SJCRH30 (cell line): ENCODE measurements at regions not wholly inside any gene's neighbourhood (a gene's known extent, or its start where the extent isn't known, plus 50 kb on each side); places are given as distances from the start of the nearest gene placed in this dataset.

Source experiments
- DNase-seq, 2 experiments: peaks; one replicate each; pipeline ENCODE4 v3.0.0-alpha.2; 2015 to 2020
- H3K27ac ChIP-seq: fragments of 250-450 bp; sonication (Bioruptor Pico); 2 replicates; pipeline ENCODE4 v1.5.1; 2020; ENCODE audit warnings: mild to moderate bottlenecking, moderate library complexity
- H3K27me3 ChIP-seq: fragments of 250-450 bp; sonication (Bioruptor Pico); 2 replicates; pipeline ENCODE4 v1.5.1; 2020; ENCODE audit warnings: mild to moderate bottlenecking, moderate library complexity
- H3K36me3 ChIP-seq: fragments of 250-450 bp; sonication (Bioruptor Pico); 2 replicates; pipeline ENCODE4 v1.5.1; 2020; ENCODE audit warnings: mild to moderate bottlenecking, moderate library complexity
- H3K4me1 ChIP-seq: fragments of 250-450 bp; sonication (Bioruptor Pico); 2 replicates; pipeline ENCODE4 v1.5.1; 2020; ENCODE audit warnings: mild to moderate bottlenecking, moderate library complexity
- H3K4me3 ChIP-seq: fragments of 250-450 bp; sonication (Bioruptor Pico); 2 replicates; pipeline ENCODE4 v1.5.1; 2020; ENCODE audit warnings: mild to moderate bottlenecking, moderate library complexity
- H3K9me3 ChIP-seq: fragments of 250-450 bp; sonication (Bioruptor Pico); replicated peaks from 2 replicates; pipeline ENCODE4 v1.5.1; 2020; ENCODE audit warnings: mild to moderate bottlenecking, moderate library complexity

GRCh38 chr2:2527148-2527547 lies 196.1 kb upstream of the MYT1L start:
- peaks cover 15% of the 10 kb centered on the region; the same call in 1 of the 2 replicates for H3K27me3 ChIP-seq
- peak in 1 of 2 experiments; percentile 5 for DNase-seq
- H3K4me1 ChIP-seq = no peaks in the 10 kb centered on the region
- H3K9me3 ChIP-seq = no peaks in the 10 kb centered on the region; the same call in 1 of the 2 replicates
- no peaks in the 10 kb centered on the region for H3K36me3 ChIP-seq
- H3K27ac ChIP-seq = no peak overlapping the region
- H3K4me3 ChIP-seq = no peak overlapping the region

GRCh38 chr2:2524348-2524941 lies 193.4 kb upstream of the MYT1L start:
- Histone ChIP-seq H3K36me3 (no peaks in the 10 kb centered on the region), H3K27ac (no peak overlapping the region), H3K27me3 (peaks cover 15% of the 10 kb centered on the region; the same call in 1 of the 2 replicates), H3K9me3 (no peaks in the 10 kb centered on the region; the same call in 1 of the 2 replicates), H3K4me1 (no peaks in the 10 kb centered on the region), H3K4me3 (no peak overlapping the region)
- peak in 1 of 2 experiments; percentile 33 for DNase-seq

GRCh38 chr2:2523461-2524347 lies 192.6 kb upstream of the MYT1L start:
- H3K4me1 ChIP-seq = no peaks in the 10 kb centered on the region
- no peak overlapping the region for H3K4me3 ChIP-seq
- no peaks in the 10 kb centered on the region; the same call in 1 of the 2 replicates for H3K9me3 ChIP-seq
- H3K36me3 ChIP-seq = no peaks in the 10 kb centered on the region
- no peak overlapping the region for H3K27ac ChIP-seq
- DNase-seq = no peak
- H3K27me3 ChIP-seq = peaks cover 18% of the 10 kb centered on the region; the same call in 1 of the 2 replicates

GRCh38 chr2:2520401-2520811 lies 189.3 kb upstream of the MYT1L start:
- no peaks in the 10 kb centered on the region for H3K36me3 ChIP-seq
- DNase-seq = no peak
- H3K27me3 ChIP-seq = peaks cover 30% of the 10 kb centered on the region
- H3K9me3 ChIP-seq = no peaks in the 10 kb centered on the region
- no peak overlapping the region for H3K27ac ChIP-seq
- H3K4me1 ChIP-seq = no peaks in the 10 kb centered on the region
- no peak overlapping the region for H3K4me3 ChIP-seq

- H3K27ac ChIP-seq = no peak overlapping the region
- no peak for DNase-seq
- no peaks in the 10 kb centered on the region for H3K36me3 ChIP-seq
- H3K9me3 ChIP-seq = no peaks in the 10 kb centered on the region
- no peaks in the 10 kb centered on the region for H3K4me1 ChIP-seq
- peaks cover 30% of the 10 kb centered on the region for H3K27me3 ChIP-seq
- H3K4me3 ChIP-seq = no peak overlapping the region
Observed at GRCh38 chr2:2519381-2519780, 188.3 kb upstream of the MYT1L start.

GRCh38 chr2:2517399-2517798 lies 186.3 kb upstream of the MYT1L start:
- Histone ChIP-seq H3K27me3 (peaks cover 17% of the 10 kb centered on the region), H3K27ac (no peak overlapping the region), H3K4me3 (no peak overlapping the region), H3K36me3 (no peaks in the 10 kb centered on the region), H3K4me1 (no peaks in the 10 kb centered on the region), H3K9me3 (no peaks in the 10 kb centered on the region)
- no peak for DNase-seq

- DNase-seq = no peak
- no peaks in the 10 kb centered on the region for H3K36me3 ChIP-seq
- H3K4me1 ChIP-seq = no peaks in the 10 kb centered on the region
- no peaks in the 10 kb centered on the region for H3K9me3 ChIP-seq
- peaks cover 24% of the 10 kb centered on the region for H3K27me3 ChIP-seq
- no peak overlapping the region for H3K27ac ChIP-seq
- H3K4me3 ChIP-seq = no peak overlapping the region
Observed at GRCh38 chr2:2516386-2516785, 185.3 kb upstream of the MYT1L start.

GRCh38 chr2:2512931-2513330 lies 181.9 kb upstream of the MYT1L start:
- no peak overlapping the region for H3K27ac ChIP-seq
- no peaks in the 10 kb centered on the region for H3K9me3 ChIP-seq
- H3K36me3 ChIP-seq = no peaks in the 10 kb centered on the region
- H3K4me3 ChIP-seq = no peak overlapping the region
- no peaks in the 10 kb centered on the region for H3K4me1 ChIP-seq
- H3K27me3 ChIP-seq = peaks cover 18% of the 10 kb centered on the region
- no peak for DNase-seq

- H3K36me3 ChIP-seq = no peaks in the 10 kb centered on the region
- no peaks in the 10 kb centered on the region for H3K4me1 ChIP-seq
- peaks cover 4% of the 10 kb centered on the region; the same call in 1 of the 2 replicates for H3K9me3 ChIP-seq
- peaks cover 12% of the 10 kb centered on the region for H3K27me3 ChIP-seq
- no peak for DNase-seq
- H3K27ac ChIP-seq = no peak overlapping the region
- H3K4me3 ChIP-seq = no peak overlapping the region
Observed at GRCh38 chr2:2507417-2507997, 176.4 kb upstream of the MYT1L start.

GRCh38 chr2:2506536-2506935 lies 175.5 kb upstream of the MYT1L start:
- Histone ChIP-seq H3K36me3 (no peaks in the 10 kb centered on the region), H3K4me3 (no peak overlapping the region), H3K27ac (no peak overlapping the region), H3K9me3 (peaks cover 4% of the 10 kb centered on the region; the same call in 1 of the 2 replicates), H3K27me3 (peaks cover 4% of the 10 kb centered on the region; the same call in 1 of the 2 replicates), H3K4me1 (no peaks in the 10 kb centered on the region)
- DNase-seq = no peak

- no peak for DNase-seq
- Histone ChIP-seq H3K4me3 (no peak overlapping the region), H3K27me3 (no peaks in the 10 kb centered on the region; the same call in 1 of the 2 replicates), H3K36me3 (no peaks in the 10 kb centered on the region), H3K9me3 (peaks cover 4% of the 10 kb centered on the region; the same call in 1 of the 2 replicates), H3K4me1 (no peaks in the 10 kb centered on the region), H3K27ac (no peak overlapping the region)
Observed at GRCh38 chr2:2505604-2506003, 174.5 kb upstream of the MYT1L start.

- DNase-seq = no peak
Observed at GRCh38 chr2:2503864-2504418, 172.9 kb upstream of the MYT1L start.

GRCh38 chr2:2502201-2502549 lies 171.1 kb upstream of the MYT1L start:
- Histone ChIP-seq H3K27me3 (no peaks in the 10 kb centered on the region; the same call in 1 of the 2 replicates), H3K27ac (no peak overlapping the region), H3K9me3 (peaks cover 4% of the 10 kb centered on the region; the same call in 1 of the 2 replicates), H3K36me3 (no peaks in the 10 kb centered on the region), H3K4me3 (no peak overlapping the region), H3K4me1 (no peaks in the 10 kb centered on the region)
- no peak for DNase-seq

More at GRCh38 chr2:2503864-2504418, 172.9 kb upstream of the MYT1L start:
- H3K4me1 ChIP-seq = no peaks in the 10 kb centered on the region
- H3K4me3 ChIP-seq = no peak overlapping the region
- H3K36me3 ChIP-seq = no peaks in the 10 kb centered on the region
- H3K9me3 ChIP-seq = peaks cover 4% of the 10 kb centered on the region; the same call in 1 of the 2 replicates
- H3K27me3 ChIP-seq = no peaks in the 10 kb centered on the region; the same call in 1 of the 2 replicates
- no peak overlapping the region for H3K27ac ChIP-seq

- H3K36me3 ChIP-seq = no peaks in the 10 kb centered on the region
- H3K27ac ChIP-seq = no peak overlapping the region
- H3K9me3 ChIP-seq = peaks cover 4% of the 10 kb centered on the region; the same call in 1 of the 2 replicates
- no peaks in the 10 kb centered on the region; the same call in 1 of the 2 replicates for H3K27me3 ChIP-seq
- no peak overlapping the region for H3K4me3 ChIP-seq
- DNase-seq = no peak
- no peaks in the 10 kb centered on the region for H3K4me1 ChIP-seq
Observed at GRCh38 chr2:2501454-2502200, 170.6 kb upstream of the MYT1L start.
